Endothelial cell of umbilical vein (primary cell): ENCODE measurements at regions not wholly inside any gene's neighbourhood (a gene's known extent, or its start where the extent isn't known, plus 50 kb on each side); places are given as distances from the start of the nearest gene placed in this dataset.

Source experiments
- BruUV-seq: library from RNA; stranded (reverse); fragments of 400-500 nt; replicated peaks from 2 replicates; lab custom pipeline; 2021; lab: Mats Ljungman, UMichigan
- CTCF ChIA-PET: fragments of 300-600, 350-600 bp; sonication (Branson Sonifier 250); formaldehyde crosslinking; loops from one replicate; lab custom pipeline; 2021; ENCODE audit warnings: antibody characterized with exemption, inconsistent platforms; lab: Charles Lee
- POLR2A ChIA-PET: fragments of 300-600, 350-600 bp; sonication (Branson Sonifier 250); formaldehyde crosslinking; loops from one replicate; lab custom pipeline; 2021; ENCODE audit warnings: antibody characterized with exemption, inconsistent platforms; lab: Charles Lee
- DNase-seq: peaks from one replicate; pipeline ENCODE4 v3.0.0-alpha.2; 2011; ENCODE audit warnings: low read depth, low spot score
- FAIRE-seq: peaks from 2 replicates; lab custom pipeline; 2011; peaks lifted over from hg19 to GRCh38; lab: Jason Lieb, UNC
- H2AFZ ChIP-seq: 2 replicates; pipeline ENCODE4 v1.6.0; 2012; ENCODE audit warnings: low read depth, low read length, control low read depth, inconsistent platforms
- H3K27ac ChIP-seq: 2 replicates; pipeline ENCODE4 v1.5.1; 2011; ENCODE audit warnings: low read depth, mild to moderate bottlenecking, control low read depth, low read length, moderate library complexity; ENCODE audit not compliant: insufficient read depth
- H3K27me3 ChIP-seq, 2 experiments: 2 replicates each; pipeline versions ENCODE4 v1.6.0 to v1.6.1; 2011; ENCODE audit warnings: low read length in 2 of 2, mixed read lengths in 1 of 2; ENCODE audit not compliant: control insufficient read depth in 2 of 2, insufficient read depth in 2 of 2
- H3K36me3 ChIP-seq, 2 experiments: 2 replicates in 1 of 2; 3 replicates in 1 of 2; pipeline ENCODE4 v1.5.1; 2011; ENCODE audit warnings: low read length in 2 of 2, mild to moderate bottlenecking in 1 of 2, moderate library complexity in 1 of 2; ENCODE audit not compliant: control insufficient read depth in 2 of 2, insufficient read depth in 2 of 2; ENCODE audit errors: extremely low read depth in 1 of 2
- H3K4me1 ChIP-seq: 3 replicates; pipeline ENCODE4 v1.5.1; 2011; ENCODE audit warnings: mild to moderate bottlenecking, low read length; ENCODE audit not compliant: control insufficient read depth, insufficient read depth; ENCODE audit errors: extremely low read depth
- H3K4me2 ChIP-seq: 2 replicates; pipeline ENCODE4 v1.6.1; 2011; ENCODE audit warnings: low read length, control low read depth, mixed read lengths; ENCODE audit not compliant: insufficient read depth
- H3K4me3 ChIP-seq, 3 experiments: fragments of 200-600 bp in 1 of 3; sonication (generic), shearing (Covaris generic) in 1 of 3; replicated peaks in 1 of 3; 2 replicates each; pipeline ENCODE4 v1.5.1; 2011 to 2016; ENCODE audit warnings: control low read depth in 3 of 3, low read length in 3 of 3, mild to moderate bottlenecking in 2 of 3, inconsistent platforms in 1 of 3, low read depth in 1 of 3, moderate library complexity in 1 of 3; ENCODE audit not compliant: insufficient read depth in 1 of 3
- H3K79me2 ChIP-seq: 2 replicates; pipeline ENCODE4 v1.6.0; 2012; ENCODE audit warnings: low read length, inconsistent platforms; ENCODE audit not compliant: control insufficient read depth, insufficient read depth
- H3K9ac ChIP-seq: replicated peaks from 2 replicates; pipeline ENCODE3; 2011; ENCODE audit warnings: low read length, control low read depth; ENCODE audit not compliant: insufficient read depth; ENCODE audit errors: extremely low read depth
- H3K9me1 ChIP-seq: replicated peaks from 3 replicates; pipeline ENCODE4 v1.6.0; 2011; ENCODE audit warnings: mild to moderate bottlenecking, low read length; ENCODE audit not compliant: control insufficient read depth, insufficient read depth; ENCODE audit errors: extremely low read depth
- H3K9me3 ChIP-seq: replicated peaks from 2 replicates; pipeline ENCODE4 v1.5.1; 2012; ENCODE audit warnings: low read length, inconsistent platforms; ENCODE audit not compliant: control insufficient read depth, insufficient read depth
- H4K20me1 ChIP-seq: replicated peaks from 2 replicates; pipeline ENCODE3; 2011; ENCODE audit warnings: mild to moderate bottlenecking, low read length; ENCODE audit not compliant: control insufficient read depth, insufficient read depth; ENCODE audit errors: extremely low read depth
- CTCF ChIP-seq, 2 donors: IDR thresholded peaks; 1 replicate in 1 of 2; 2 replicates in 1 of 2; pipeline ENCODE4 v1.5.1; 2011; ENCODE audit warnings: low read length in 2 of 2, mild to moderate bottlenecking in 2 of 2, moderate library complexity in 2 of 2, control low read depth in 1 of 2, inconsistent platforms in 1 of 2, low read depth in 1 of 2; ENCODE audit not compliant: insufficient read depth in 1 of 2; ENCODE audit errors: extremely low read depth in 1 of 2
- EZH2 ChIP-seq: IDR thresholded peaks from 2 replicates; pipeline ENCODE4 v1.6.1; 2012; ENCODE audit warnings: borderline replicate concordance, low read depth, mild to moderate bottlenecking, moderate library complexity, low read length, inconsistent platforms; ENCODE audit not compliant: severe bottlenecking
- FOS ChIP-seq: IDR thresholded peaks from 2 replicates; pipeline ENCODE4 v1.6.1; 2011; ENCODE audit warnings: mild to moderate bottlenecking, low read length, moderate library complexity, borderline replicate concordance; ENCODE audit not compliant: insufficient read depth
- GATA2 ChIP-seq: IDR thresholded peaks from 2 replicates; pipeline ENCODE4 v1.7.0; 2011; ENCODE audit warnings: low read depth, mild to moderate bottlenecking, moderate library complexity, mixed read lengths, low read length; ENCODE audit not compliant: insufficient read length, insufficient read depth
- JUN ChIP-seq: IDR thresholded peaks from 2 replicates; pipeline ENCODE4 v1.6.1; 2011; ENCODE audit warnings: borderline replicate concordance, low read depth; ENCODE audit not compliant: insufficient read length, insufficient read depth
- MAX ChIP-seq: IDR thresholded peaks from 2 replicates; pipeline ENCODE4 v1.6.1; 2011; ENCODE audit not compliant: insufficient read depth, insufficient read length
- MYC ChIP-seq: IDR thresholded peaks from one replicate; pipeline ENCODE4 v1.6.1; 2011; ENCODE audit warnings: mild to moderate bottlenecking, low read depth, low read length
- POLR2A ChIP-seq: IDR thresholded peaks from 2 replicates; pipeline ENCODE4 v1.6.1; 2012; ENCODE audit warnings: low read depth, mild to moderate bottlenecking, control low read depth, low read length
- POLR2AphosphoS5 ChIP-seq: IDR thresholded peaks from 2 replicates; pipeline ENCODE4 v1.6.1; 2012; ENCODE audit warnings: low read depth, mild to moderate bottlenecking, control low read depth, low read length, moderate library complexity; ENCODE audit not compliant: insufficient read depth
- dilution Hi-C: fragments of 300-500 bp; cut with MboI; formaldehyde crosslinking; loops from one replicate; pipeline ENCODE4 v1.15.0; 2019; ENCODE audit warnings: low sequenced_read_pairs; ENCODE audit not compliant: extremely low pct_ligation_motif_present
- intact Hi-C: fragments of 100-400 bp; cut with micrococcal nuclease; formaldehyde crosslinking; loops from one replicate; pipeline ENCODE4 v1.10.0; 2022

- no peaks in the 10 kb centered on the region for H4K20me1 ChIP-seq
- no TSS peak for BruUV-seq
- H3K36me3 ChIP-seq: no peaks in the 10 kb centered on the region
- dilution Hi-C loops: no loop called here
- CTCF ChIA-PET: no interaction called here
- TF ChIP-seq CTCF (IDR thresholded peaks at IDR 0.05; ENCODE audit: extremely low read depth in 1 of 2, insufficient read depth in 1 of 2, low read depth in 1 of 2, low read length in 2 of 2) (no peak), JUN (no peak), GATA2 (no peak), MYC (no peak), POLR2A (no peak), MAX (no peak), FOS (no peak), EZH2 (no peak), POLR2AphosphoS5 (no peak)
- H3K4me1 ChIP-seq: no peaks in the 10 kb centered on the region
- H3K79me2 ChIP-seq: no peaks in the 10 kb centered on the region
- intact Hi-C loops: no loop called here
- H3K9me1 ChIP-seq: no peaks in the 10 kb centered on the region
- no peak overlapping the region for H2AFZ ChIP-seq
- no peaks in the 10 kb centered on the region for H3K9me3 ChIP-seq
- DNase-seq: no peak
- H3K4me3 ChIP-seq: no peak overlapping the region
- POLR2A ChIA-PET: no interaction called here
- no peak overlapping the region for H3K9ac ChIP-seq
- FAIRE-seq: no peak
- H3K4me2 ChIP-seq: no peak overlapping the region
- no peaks in the 10 kb centered on the region for H3K27me3 ChIP-seq
- H3K27ac ChIP-seq: no peak overlapping the region
These were observed 274.2 kb downstream of the ABCC12 start for GRCh38 chr16:47881574-47881973.
